K562 (cell line): ENCODE measurements at regions not wholly inside any gene's neighbourhood (a gene's known extent, or its start where the extent isn't known, plus 50 kb on each side); places are given as distances from the start of the nearest gene placed in this dataset.

ENCODE experiments used
- ATAC-seq: fragments of 200-7000 bp; cut with Tn5 transposase; 3 replicates; pipeline ENCODE4 v1.9.1; 2020; ENCODE audit warnings: moderate library complexity
- BruUV-seq: library from RNA; stranded (reverse); fragments of 400-500 nt; replicated peaks from 2 replicates; lab custom pipeline; 2021; lab: Mats Ljungman, UMichigan
- CTCF ChIA-PET: fragments of 300-600 bp; formaldehyde crosslinking; extraction: SDS; loops from one replicate; lab custom pipeline; 2021; ENCODE audit warnings: low intra/inter-chr PET ratio; lab: Yijun Ruan, JAX
- POLR2A ChIA-PET: fragments of 300-600, 350-650 bp; sonication (Branson Sonifier 250); formaldehyde crosslinking; extraction: SDS; loops from one replicate; lab custom pipeline; 2021; ENCODE audit warnings: antibody characterized with exemption, inconsistent platforms; lab: Yijun Ruan, JAX
- DNase-seq, 4 experiments: peaks; one replicate each; pipeline versions ENCODE4 v3.0.0 to v3.0.0-alpha.2; 2011 to 2018; ENCODE audit warnings: low spot score in 3 of 4, mixed read lengths in 3 of 4; ENCODE audit errors: extremely low read depth in 1 of 4
- FAIRE-seq: peaks from 2 replicates; lab custom pipeline; 2011; peaks lifted over from hg19 to GRCh38; lab: Jason Lieb, UNC
- H2AFZ ChIP-seq: 2 replicates; pipeline ENCODE4 v1.6.0; 2011; ENCODE audit warnings: low read depth, low read length, control low read depth, inconsistent platforms
- H3K27ac ChIP-seq: fragments of 200-600 bp; 3 replicates; pipeline ENCODE4 v1.8.0; 2011; ENCODE audit warnings: low read depth, mild to moderate bottlenecking, control low read depth, inconsistent platforms, low read length, moderate library complexity, mixed read lengths; ENCODE audit errors: extremely low read depth
- H3K27me3 ChIP-seq, 2 experiments: fragments of 300-600 bp in 1 of 2; 2 replicates in 1 of 2; 3 replicates in 1 of 2; pipeline versions ENCODE4 v1.6.0 to v1.8.0; 2011; ENCODE audit warnings: inconsistent platforms in 2 of 2, low read length in 2 of 2, mild to moderate bottlenecking in 1 of 2, mixed read lengths in 1 of 2, moderate library complexity in 1 of 2; ENCODE audit not compliant: control insufficient read depth in 2 of 2, insufficient read depth in 2 of 2
- H3K36me3 ChIP-seq: fragments of 300-600 bp; 3 replicates; pipeline ENCODE4 v1.8.0; 2011; ENCODE audit warnings: mild to moderate bottlenecking, low read length, inconsistent platforms; ENCODE audit not compliant: control insufficient read depth, insufficient read depth
- H3K4me1 ChIP-seq, 2 experiments: fragments of 200-600 bp in 1 of 2; replicated peaks in 1 of 2; 2 replicates in 1 of 2; 3 replicates in 1 of 2; pipeline versions ENCODE4 v1.5.1 to v1.8.0; 2011; ENCODE audit warnings: inconsistent platforms in 2 of 2, low read length in 2 of 2, mild to moderate bottlenecking in 1 of 2, mixed read lengths in 1 of 2, moderate library complexity in 1 of 2; ENCODE audit not compliant: control insufficient read depth in 2 of 2, insufficient read depth in 2 of 2
- H3K4me2 ChIP-seq: 2 replicates; pipeline ENCODE4 v1.6.1; 2011; ENCODE audit warnings: low read length, control low read depth, inconsistent platforms, mixed read lengths; ENCODE audit not compliant: insufficient read depth
- H3K4me3 ChIP-seq: fragments of 200-600 bp; sonication (generic), shearing (Covaris generic); 2 replicates; pipeline ENCODE4 v1.5.1; 2016; ENCODE audit warnings: control low read depth, inconsistent platforms
- H3K79me2 ChIP-seq: fragments of 200-600 bp; 3 replicates; pipeline ENCODE4 v1.8.0; 2011; ENCODE audit warnings: low read length, inconsistent platforms; ENCODE audit not compliant: control insufficient read depth, insufficient read depth
- H3K9ac ChIP-seq, 2 experiments: 2 replicates each; pipeline versions ENCODE4 v1.6.0 to v1.6.1; 2011; ENCODE audit warnings: low read depth in 2 of 2, low read length in 2 of 2, control low read depth in 1 of 2, inconsistent platforms in 1 of 2, mild to moderate bottlenecking in 1 of 2, mixed read lengths in 1 of 2; ENCODE audit not compliant: insufficient read depth in 1 of 2
- H3K9me1 ChIP-seq: one replicate; pipeline ENCODE4 v1.6.0; 2011; ENCODE audit warnings: inconsistent platforms, mild to moderate bottlenecking, low read length, moderate library complexity; ENCODE audit not compliant: control insufficient read depth, insufficient read depth
- H3K9me3 ChIP-seq: replicated peaks from 2 replicates; pipeline ENCODE4 v1.5.1; 2011; ENCODE audit warnings: low read depth, low read length, inconsistent platforms; ENCODE audit not compliant: control insufficient read depth, insufficient read depth
- H4K20me1 ChIP-seq: replicated peaks from 2 replicates; pipeline ENCODE4 v1.6.1; 2011; ENCODE audit warnings: low read length, inconsistent platforms, mixed read lengths; ENCODE audit not compliant: control insufficient read depth, insufficient read depth
- BCOR ChIP-seq: fragments of 450-650 bp; IDR thresholded peaks from 2 replicates; pipeline ENCODE4 v1.6.1; 2016
- CHD2 ChIP-seq: IDR thresholded peaks from 2 replicates; pipeline ENCODE4 v1.6.1; 2011; ENCODE audit warnings: low read depth, low read length
- ESRRB ChIP-seq: fragments of 250-450 bp; sonication (Bioruptor Pico); IDR thresholded peaks from 2 replicates; pipeline ENCODE4 v1.5.0; 2020; ENCODE audit warnings: mild to moderate bottlenecking, moderate library complexity, borderline replicate concordance
- FOXA3 ChIP-seq, 2 experiments: fragments of 450-650 bp in 1 of 2; sonication (generic) in 1 of 2; formaldehyde crosslinking; IDR thresholded peaks in 1 of 2; conservative IDR thresholded peaks in 1 of 2; 2 replicates each; pipeline versions ENCODE4 v1.4.0 to v1.8.0; 2020 to 2022; ENCODE audit warnings: mild to moderate bottlenecking in 2 of 2, missing genetic modification reagents in 1 of 2
- JUNB ChIP-seq: fragments of 450-650 bp; formaldehyde crosslinking; conservative IDR thresholded peaks from 2 replicates; pipeline ENCODE4 v1.4.0; 2020; ENCODE audit warnings: mild to moderate bottlenecking
- MCM2 ChIP-seq: fragments of 450-650 bp; IDR thresholded peaks from 2 replicates; pipeline ENCODE4 v1.6.1; 2017; ENCODE audit warnings: low read depth, mild to moderate bottlenecking
- MTA3 ChIP-seq: fragments of 450-650 bp; formaldehyde crosslinking; IDR thresholded peaks from 2 replicates; pipeline ENCODE4 v1.6.1; 2017; ENCODE audit warnings: mild to moderate bottlenecking, borderline replicate concordance
- PHF20 ChIP-seq: fragments of 450-650 bp; IDR thresholded peaks from 2 replicates; pipeline ENCODE4 v1.6.1; 2018; ENCODE audit not compliant: partially characterized antibody
- PTBP1 ChIP-seq: fragments of 200-400 bp; formaldehyde crosslinking; IDR thresholded peaks from 2 replicates; pipeline ENCODE4 v1.6.1; 2017; ENCODE audit warnings: low read depth, low read length
- SMARCB1 ChIP-seq: IDR thresholded peaks from 2 replicates; pipeline ENCODE4 v1.6.1; 2011; ENCODE audit warnings: improper control_type of control experiment, low read depth; ENCODE audit not compliant: insufficient read length
- SREBF1 ChIP-seq: fragments of 150-350 bp; IDR thresholded peaks from 2 replicates; pipeline ENCODE4 v1.6.1; 2014; ENCODE audit warnings: antibody characterized with exemption, low read depth, low read length, borderline replicate concordance
- ZKSCAN3 ChIP-seq: fragments of 250-450 bp; sonication (Bioruptor Pico); IDR thresholded peaks from 2 replicates; pipeline ENCODE4 v1.4.0; 2020
- ZNF354B ChIP-seq: fragments of 250-450 bp; sonication (Bioruptor Pico); IDR thresholded peaks from 2 replicates; pipeline ENCODE4 v1.4.0; 2020
- ZNF778 ChIP-seq: fragments of 450-650 bp; formaldehyde crosslinking; IDR thresholded peaks from 2 replicates; pipeline ENCODE4 v1.4.0; 2020; ENCODE audit warnings: mild to moderate bottlenecking, moderate library complexity
- WGBS: fragments of 100-300 bp; shearing (Covaris generic); methylation state at CpG from one replicate; pipeline ENCODE4 v1.1.6; 2016; ENCODE audit warnings: low coverage, mixed read lengths; ENCODE audit not compliant: insufficient coverage; ENCODE audit errors: missing lambda C conversion rate; 5-methylcytosine and 5-hydroxymethylcytosine counted together
- in situ Hi-C: fragments of 300-500 bp; cut with MboI; formaldehyde crosslinking; loops from 4 replicates; pipeline ENCODE4 v1.15.0; 2018; ENCODE audit warnings: inconsistent platforms, mixed read lengths
- intact Hi-C: fragments of 100-400 bp; cut with micrococcal nuclease; formaldehyde crosslinking; loops from 2 replicates; pipeline ENCODE4 v1.14.2; 2022
- TF ChIP-seq, protein P1 (sequence below): sonication (generic); formaldehyde crosslinking; IDR thresholded peaks from 2 replicates; pipeline ENCODE4 v1.8.0; 2023; ENCODE audit warnings: missing genetic modification reagents, mild to moderate bottlenecking, borderline replicate concordance
- TF ChIP-seq, protein P2 (sequence below): fragments of 250-450 bp; sonication (Bioruptor Pico); IDR thresholded peaks from 2 replicates; pipeline ENCODE4 v1.8.0; 2021; ENCODE audit warnings: moderate library complexity, mild to moderate bottlenecking, inconsistent platforms

DNA sequence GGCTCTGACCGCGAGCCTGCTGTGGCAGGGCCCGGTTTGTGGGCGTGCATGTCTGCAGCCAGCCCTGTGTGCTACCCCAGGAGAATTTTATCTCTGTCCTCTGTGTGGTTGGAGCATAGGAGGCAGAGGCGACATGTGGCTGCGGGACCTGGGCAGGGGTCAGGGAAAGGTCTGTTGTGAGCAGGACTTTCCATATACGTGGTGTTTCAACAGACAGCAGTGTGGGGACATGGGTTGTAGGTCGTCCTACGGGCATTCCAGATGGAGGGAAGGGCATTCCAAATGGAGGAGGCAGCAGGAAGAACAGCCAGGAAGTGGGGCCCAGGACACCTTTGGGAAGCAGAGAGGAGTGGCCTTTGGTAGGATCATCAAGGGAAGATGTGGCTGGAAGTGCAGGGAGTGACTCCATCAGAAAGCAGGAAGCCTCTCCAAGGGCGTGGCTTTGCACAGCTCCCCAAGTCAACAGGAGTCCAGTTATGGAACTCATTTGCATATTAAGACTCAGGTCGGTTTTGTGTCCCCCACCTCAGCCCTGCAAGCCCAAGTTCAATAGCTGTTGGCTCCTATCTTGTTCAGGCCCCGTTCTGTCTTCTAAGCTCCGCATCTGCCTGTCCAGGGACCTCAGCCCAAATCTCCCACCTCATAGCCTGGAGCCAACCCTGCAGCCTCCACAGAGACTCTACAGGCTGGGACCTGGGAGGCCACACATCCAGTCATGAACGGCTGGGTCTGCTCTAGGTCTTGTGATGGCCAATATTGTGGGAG, 309.1 kb downstream of the MATN1 start:
- Histone ChIP-seq H3K27ac (no peak overlapping the region), H3K27me3 (peaks cover 0 to 43% of the 10 kb centered on the region in 2 experiments; a peak in 2 of 5 replicates), H2AFZ (no peak overlapping the region), H3K79me2 (no peaks in the 10 kb centered on the region), H3K4me2 (no peak overlapping the region), H3K9me1 (peaks cover 3% of the 10 kb centered on the region), H3K36me3 (no peaks in the 10 kb centered on the region), H3K9me3 (no peaks in the 10 kb centered on the region), H4K20me1 (0 out of 2 replicates have a peak, but pooled peaks cover 3% of the 10 kb centered on the region), H3K9ac (no peak overlapping the region), H3K4me3 (no peak overlapping the region), H3K4me1 (no peaks in the 10 kb centered on the region; a peak in 1 of 5 replicates)
- in situ Hi-C loops, result no loop called here
- POLR2A ChIA-PET, result interaction anchor here (1.3 kb wide), 1 partner anchor 11 kb away, joined by 5 read pairs; no protein-coding TSS in a partner anchor
- WGBS, result 0% methylated on average over 14 of the region's 14 CpGs
- intact Hi-C loops, result no loop called here
- CTCF ChIA-PET, result no interaction called here
- no TSS peak for BruUV-seq
- TF ChIP-seq SREBF1 (no peak), MTA3 (no peak), SMARCB1 (no peak), ZNF354B (CRISPR knock-in tag) (no peak), MCM2 (no peak), BCOR (no peak), FOXA3 (CRISPR knock-in tag; conservative IDR thresholded peaks at IDR 0.05 in 1 of 2, IDR thresholded peaks at IDR 0.05 in 1 of 2) (no peak), ZKSCAN3 (CRISPR knock-in tag) (no peak), CHD2 (no peak), PTBP1 (no peak), ZNF778 (CRISPR knock-in tag) (no peak), PHF20 (no peak), JUNB (no peak), ESRRB (CRISPR knock-in tag) (no peak)
- TF ChIP-seq, protein P1, sequence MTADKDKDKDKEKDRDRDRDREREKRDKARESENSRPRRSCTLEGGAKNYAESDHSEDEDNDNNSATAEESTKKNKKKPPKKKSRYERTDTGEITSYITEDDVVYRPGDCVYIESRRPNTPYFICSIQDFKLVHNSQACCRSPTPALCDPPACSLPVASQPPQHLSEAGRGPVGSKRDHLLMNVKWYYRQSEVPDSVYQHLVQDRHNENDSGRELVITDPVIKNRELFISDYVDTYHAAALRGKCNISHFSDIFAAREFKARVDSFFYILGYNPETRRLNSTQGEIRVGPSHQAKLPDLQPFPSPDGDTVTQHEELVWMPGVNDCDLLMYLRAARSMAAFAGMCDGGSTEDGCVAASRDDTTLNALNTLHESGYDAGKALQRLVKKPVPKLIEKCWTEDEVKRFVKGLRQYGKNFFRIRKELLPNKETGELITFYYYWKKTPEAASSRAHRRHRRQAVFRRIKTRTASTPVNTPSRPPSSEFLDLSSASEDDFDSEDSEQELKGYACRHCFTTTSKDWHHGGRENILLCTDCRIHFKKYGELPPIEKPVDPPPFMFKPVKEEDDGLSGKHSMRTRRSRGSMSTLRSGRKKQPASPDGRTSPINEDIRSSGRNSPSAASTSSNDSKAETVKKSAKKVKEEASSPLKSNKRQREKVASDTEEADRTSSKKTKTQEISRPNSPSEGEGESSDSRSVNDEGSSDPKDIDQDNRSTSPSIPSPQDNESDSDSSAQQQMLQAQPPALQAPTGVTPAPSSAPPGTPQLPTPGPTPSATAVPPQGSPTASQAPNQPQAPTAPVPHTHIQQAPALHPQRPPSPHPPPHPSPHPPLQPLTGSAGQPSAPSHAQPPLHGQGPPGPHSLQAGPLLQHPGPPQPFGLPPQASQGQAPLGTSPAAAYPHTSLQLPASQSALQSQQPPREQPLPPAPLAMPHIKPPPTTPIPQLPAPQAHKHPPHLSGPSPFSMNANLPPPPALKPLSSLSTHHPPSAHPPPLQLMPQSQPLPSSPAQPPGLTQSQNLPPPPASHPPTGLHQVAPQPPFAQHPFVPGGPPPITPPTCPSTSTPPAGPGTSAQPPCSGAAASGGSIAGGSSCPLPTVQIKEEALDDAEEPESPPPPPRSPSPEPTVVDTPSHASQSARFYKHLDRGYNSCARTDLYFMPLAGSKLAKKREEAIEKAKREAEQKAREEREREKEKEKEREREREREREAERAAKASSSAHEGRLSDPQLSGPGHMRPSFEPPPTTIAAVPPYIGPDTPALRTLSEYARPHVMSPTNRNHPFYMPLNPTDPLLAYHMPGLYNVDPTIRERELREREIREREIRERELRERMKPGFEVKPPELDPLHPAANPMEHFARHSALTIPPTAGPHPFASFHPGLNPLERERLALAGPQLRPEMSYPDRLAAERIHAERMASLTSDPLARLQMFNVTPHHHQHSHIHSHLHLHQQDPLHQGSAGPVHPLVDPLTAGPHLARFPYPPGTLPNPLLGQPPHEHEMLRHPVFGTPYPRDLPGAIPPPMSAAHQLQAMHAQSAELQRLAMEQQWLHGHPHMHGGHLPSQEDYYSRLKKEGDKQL, result no peak
- TF ChIP-seq, protein P2, sequence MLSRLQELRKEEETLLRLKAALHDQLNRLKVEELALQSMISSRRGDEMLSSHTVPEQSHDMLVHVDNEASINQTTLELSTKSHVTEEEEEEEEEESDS (CRISPR knock-in tag), result no peak
- DNase-seq, result peak in 1 of 4 experiments; percentile 7
- no peak for FAIRE-seq
- ATAC-seq, result peak; percentile 35; the same call in 2 of the 3 replicates
